Glomerular visceral epithelial cell (primary cell): ENCODE measurements at regions not wholly inside any gene's neighbourhood (a gene's known extent, or its start where the extent isn't known, plus 50 kb on each side); places are given as distances from the start of the nearest gene placed in this dataset.
A peak's percentile ranks its signal among the peaks of the same experiment; 100 is the strongest.
"Not testable (repeated sequence)": the region's sequence is repeated elsewhere in the genome, so short reads cannot be mapped to it uniquely, and the experiment has no call there.

Experiments
- DNase-seq: peaks from one replicate; pipeline ENCODE4 v3.0.0-alpha.2; 2016; ENCODE audit errors: extremely low spot score

DNA sequence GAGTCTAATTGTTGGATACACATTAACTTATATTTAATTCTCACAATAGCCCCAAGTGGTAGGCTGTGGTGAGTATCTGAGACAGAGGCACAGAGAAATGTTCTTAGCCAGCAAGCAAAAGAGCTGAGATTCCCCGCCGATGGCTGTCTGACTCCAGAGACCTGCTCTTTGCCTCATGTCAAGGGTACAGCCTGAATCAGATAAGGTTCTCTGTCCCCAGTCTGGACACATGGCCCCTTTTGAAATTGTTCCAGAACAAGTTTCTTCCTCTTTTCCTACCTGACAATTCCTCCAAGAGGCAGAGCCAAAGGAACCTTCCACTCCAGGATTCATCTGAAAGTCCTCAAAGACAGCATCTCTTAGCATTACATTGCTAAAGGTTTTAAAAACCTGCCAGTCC, 512.9 kb upstream of the TNP1 start:
- no peak for DNase-seq

- DNase-seq: no peak
Observed at GRCh38 chr2:217371781-217372213, 511.9 kb upstream of the TNP1 start.

GRCh38 chr2:217370391-217370790, 510.5 kb upstream of the TNP1 start:
- DNase-seq: peak; percentile 94

GRCh38 chr2:217367464-217367863, 507.6 kb upstream of the TNP1 start:
- peak; percentile 55 for DNase-seq

- DNase-seq: no peak
Observed at GRCh38 chr2:217366966-217367365, 507.1 kb upstream of the TNP1 start.

DNA sequence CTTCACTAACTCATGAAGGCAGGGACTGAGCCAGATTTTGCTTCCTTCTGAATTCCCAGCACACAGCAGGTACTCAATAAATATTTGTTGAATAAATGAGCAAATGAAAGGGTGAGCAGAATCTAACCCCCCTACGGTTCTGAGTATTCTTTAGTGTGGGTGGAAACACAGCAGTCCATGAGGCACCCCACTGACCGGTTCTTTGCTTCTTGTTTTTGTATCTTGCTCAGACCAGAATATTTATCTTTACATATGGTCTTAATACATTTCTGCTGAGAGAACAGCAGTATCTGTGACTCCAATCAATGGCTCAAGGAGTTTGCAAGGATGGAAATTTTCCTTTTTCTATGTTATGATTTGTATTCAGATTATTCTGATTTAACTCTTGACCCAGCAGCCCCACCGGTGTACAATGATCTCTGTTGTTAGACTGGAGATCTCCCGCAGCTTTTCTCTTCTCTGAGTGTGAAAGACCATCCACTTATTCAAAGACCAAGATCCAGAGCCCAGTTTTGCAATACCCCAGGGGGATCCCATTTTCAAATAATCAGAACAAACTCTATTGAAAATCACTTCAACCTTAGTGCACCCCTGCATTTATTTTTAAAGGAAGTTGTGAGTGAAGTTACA, 506.5 kb upstream of the TNP1 start:
- no peak for DNase-seq

- no peak for DNase-seq
Observed at GRCh38 chr2:217365656-217366055, 505.8 kb upstream of the TNP1 start.

GRCh38 chr2:217364224-217364623, 504.4 kb upstream of the TNP1 start:
- DNase-seq: no peak

DNA sequence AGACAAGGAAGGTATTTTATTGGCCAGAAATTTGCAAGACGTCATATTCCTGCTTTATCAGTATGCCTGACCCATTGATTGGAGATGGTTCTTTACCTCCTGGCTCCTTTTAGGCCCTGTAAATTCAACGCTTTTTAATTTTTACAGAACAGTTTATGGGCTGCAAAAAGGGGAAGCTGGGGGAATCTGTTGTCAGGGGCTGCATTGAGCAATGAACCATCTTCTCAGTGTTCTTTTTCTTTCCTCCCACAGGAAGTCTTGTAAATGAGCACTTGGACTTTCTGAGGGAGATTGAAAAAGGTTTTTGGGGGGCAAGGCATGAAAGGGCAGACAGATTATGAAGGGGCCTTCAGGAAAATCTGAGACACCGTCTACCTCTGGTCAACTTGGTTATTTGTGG, 503.6 kb upstream of the TNP1 start:
- DNase-seq: no peak

DNA sequence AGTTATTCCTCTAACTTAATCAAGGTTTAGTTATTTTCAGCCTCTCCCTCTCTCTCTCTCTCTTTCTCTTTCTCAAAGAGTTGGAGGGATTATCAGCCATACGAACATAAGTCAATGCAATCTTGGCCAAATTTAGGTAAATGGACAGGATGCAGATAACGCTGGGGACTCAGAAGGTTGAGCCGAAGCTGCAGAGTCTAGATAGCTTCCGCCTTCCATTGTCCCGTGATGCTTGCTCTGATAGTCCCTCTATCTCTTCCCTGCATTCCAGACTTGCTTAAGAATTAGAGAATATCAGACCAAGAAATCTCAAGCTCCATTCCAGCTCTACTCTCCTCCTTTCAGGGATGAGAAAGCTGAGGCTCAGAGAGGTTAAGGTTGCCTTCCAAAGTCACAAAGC, 502.8 kb upstream of the TNP1 start:
- DNase-seq: no peak

- no peak for DNase-seq
Observed at GRCh38 chr2:217362286-217362685, 502.4 kb upstream of the TNP1 start.

DNA sequence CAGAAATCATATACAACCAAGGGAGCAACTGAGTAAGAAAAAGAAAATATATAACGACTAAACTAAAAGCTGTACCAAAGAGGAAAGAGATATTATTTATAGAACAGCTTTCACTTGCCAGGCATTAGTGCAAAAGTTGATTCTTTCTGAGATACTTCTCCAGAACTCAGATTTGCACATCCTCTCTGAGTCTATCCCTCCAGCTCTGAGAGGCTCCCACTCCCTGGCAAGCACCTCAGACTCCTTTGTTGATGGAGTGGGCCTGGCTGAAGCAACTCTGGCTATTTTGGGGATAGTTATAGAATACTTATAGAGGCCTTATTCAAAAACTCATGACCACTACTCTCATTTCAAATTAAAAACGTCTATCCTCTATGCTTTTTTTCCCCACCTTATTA, 501.6 kb upstream of the TNP1 start:
- DNase-seq: no peak

DNA sequence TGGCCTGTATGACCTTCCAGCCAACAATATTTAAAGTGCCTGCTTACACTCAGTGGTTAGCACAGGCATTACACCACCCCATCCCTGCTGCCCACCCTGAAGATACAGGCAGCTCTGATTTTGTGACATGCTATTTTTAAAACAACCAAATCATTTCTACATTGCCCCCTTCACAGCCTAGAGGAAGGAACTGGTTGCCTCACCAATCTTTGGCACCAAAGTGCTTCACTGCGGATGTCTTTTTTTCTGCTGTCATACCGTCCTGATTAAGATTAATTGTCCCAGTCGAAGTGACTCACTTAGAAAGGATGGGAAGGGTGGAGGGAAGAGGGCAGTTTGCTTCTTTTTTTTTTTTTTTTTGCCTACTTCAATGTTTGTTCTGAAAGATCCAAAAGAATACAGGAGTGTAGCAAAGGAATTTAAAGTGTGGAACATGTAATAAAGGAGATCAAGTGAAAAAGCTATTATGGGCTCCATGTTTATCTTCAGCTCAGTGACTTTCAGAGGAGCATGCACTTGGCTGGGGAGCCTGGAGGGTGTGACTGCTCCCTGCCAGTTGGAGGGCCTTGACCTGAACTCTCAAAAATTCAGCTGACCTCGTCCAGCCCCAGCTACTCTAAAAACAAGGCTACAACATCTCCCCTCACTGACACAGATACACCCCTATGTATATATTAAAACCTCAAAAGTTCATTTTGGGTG, 501.1 kb upstream of the TNP1 start:
- peak; percentile 71 for DNase-seq

- no peak for DNase-seq
Observed at GRCh38 chr2:217360111-217360510, 500.2 kb upstream of the TNP1 start.

GRCh38 chr2:217357886-217358620, 498.2 kb upstream of the TNP1 start:
- DNase-seq: no peak

- DNase-seq: no peak
Observed at GRCh38 chr2:217356781-217357180, 496.9 kb upstream of the TNP1 start.

DNA sequence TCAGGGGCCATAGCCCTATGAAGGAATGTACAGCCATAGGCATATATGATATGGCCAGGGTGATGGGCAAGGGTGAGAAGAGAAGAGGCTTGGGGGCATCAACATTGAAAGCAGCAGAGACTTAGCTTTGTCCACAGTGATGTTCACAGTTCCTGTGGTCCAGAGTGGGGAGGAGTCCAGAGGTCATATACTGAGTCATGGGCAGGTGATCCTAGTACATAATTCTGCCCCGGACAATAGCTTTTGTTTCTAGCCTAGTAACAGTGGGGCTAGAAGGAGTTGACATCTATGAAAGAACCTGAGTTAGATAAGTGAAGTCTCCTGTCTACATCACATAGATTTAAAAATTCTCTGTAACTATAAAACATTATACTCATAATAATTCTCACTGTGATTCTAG, 496.3 kb upstream of the TNP1 start:
- no peak for DNase-seq

DNA sequence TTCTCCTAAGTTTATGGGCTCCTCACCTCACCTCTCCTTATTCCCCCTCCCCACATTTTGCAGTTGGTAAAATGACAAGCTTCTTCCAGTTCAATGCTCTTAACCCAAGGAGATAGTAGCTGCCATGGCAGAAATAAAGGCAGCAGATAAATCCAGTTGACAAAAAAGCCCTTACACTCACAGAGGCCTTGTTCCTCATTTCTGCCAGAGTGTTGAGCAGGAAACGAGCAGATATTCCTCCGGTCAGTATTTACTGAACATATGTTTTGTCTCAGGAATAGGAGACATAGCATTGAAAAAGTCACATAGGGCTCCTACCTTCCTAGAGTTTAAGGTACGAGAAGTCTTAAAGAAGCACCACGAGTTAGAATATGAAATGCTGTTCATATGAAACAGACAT, 493.7 kb upstream of the TNP1 start:
- no peak for DNase-seq

- DNase-seq: no peak
Observed at GRCh38 chr2:217351378-217351777, 491.5 kb upstream of the TNP1 start.

GRCh38 chr2:217349251-217349650, 489.4 kb upstream of the TNP1 start:
- DNase-seq: no peak

DNA sequence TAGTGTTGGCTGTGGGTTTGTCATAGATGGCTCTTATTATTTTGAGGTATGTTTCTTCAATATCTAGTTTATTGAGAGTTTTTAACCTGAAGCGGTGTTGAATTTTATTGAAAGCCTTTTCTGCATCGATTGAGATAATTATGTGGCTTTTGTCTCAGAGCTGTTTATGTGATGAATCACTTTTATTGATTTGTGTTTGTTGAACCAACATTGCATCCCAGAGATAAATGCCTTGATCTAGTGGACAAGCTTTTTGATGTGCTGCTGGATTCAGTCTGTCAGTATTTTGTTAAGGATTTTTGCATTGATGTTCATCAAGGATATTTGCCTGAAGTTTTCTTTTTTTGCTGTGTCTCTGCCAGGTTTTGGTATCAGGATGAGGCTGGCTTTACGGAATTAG, 487.8 kb upstream of the TNP1 start:
- not testable (repeated sequence) for DNase-seq

DNA sequence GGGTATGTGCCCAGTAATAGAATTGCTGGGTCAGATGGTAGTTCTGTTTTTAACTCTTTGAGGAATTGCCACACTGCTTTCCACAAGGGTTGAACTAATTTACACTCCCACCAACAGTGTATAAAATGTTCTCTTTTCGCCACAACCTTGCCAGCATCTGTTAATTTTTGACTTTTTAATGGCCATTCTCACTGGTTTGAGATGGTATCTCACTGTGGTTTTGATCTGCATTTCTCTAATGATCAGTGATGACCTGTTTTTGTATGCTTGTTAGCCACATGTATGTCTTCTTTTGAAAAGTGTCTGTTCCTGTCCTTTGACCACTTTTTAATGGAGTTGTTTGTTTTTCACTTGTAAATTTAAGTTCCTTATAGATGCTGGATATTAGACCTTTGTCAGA, 486.2 kb upstream of the TNP1 start:
- peak; percentile 53 for DNase-seq

DNA sequence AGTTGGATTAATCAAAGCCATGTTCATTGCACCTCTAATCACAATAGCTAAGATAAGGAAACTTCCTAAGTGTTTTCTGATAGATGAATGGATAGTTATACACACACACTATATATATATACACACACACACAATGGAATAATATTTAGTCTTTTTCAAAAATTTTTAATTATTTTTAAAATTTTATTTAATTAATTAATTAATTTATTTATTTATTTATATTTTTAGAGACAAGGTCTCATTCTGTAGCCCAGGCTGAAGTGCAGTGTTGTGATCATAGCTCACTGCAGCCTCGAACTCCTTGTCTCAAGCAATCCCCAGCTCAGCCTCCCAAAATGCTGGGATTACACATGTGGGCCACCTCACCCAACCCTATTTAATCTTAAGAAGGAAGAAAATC, 481.0 kb upstream of the TNP1 start:
- DNase-seq: no peak
